ENCODE measurements at regions not wholly inside any gene's neighbourhood (a gene's known extent, or its start where the extent isn't known, plus 50 kb on each side); places are given as distances from the start of the nearest gene placed in this dataset.
"Not testable (repeated sequence)": the region's sequence is repeated elsewhere in the genome, so short reads cannot be mapped to it uniquely, and the experiment has no call there.

DNA sequence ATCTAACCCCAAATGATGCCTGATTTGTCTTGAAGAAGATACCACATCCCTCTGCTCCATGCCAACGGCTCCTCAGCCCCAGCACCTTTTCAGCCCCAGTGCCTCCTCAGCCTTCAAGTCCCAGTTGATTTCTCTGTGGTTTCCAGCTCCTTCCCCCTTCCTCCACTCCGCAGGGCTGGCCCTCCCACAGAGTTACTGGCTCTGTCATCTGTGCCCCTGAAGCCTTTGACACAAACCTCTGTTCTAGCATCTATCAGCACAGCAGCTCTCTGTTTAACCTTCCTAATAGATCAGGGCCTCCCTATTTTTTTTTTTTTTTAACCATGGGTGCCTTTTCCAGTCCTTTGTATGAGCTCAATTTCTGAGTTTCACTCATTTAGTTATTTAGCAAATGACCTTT is 201.3 kb upstream of the CXCR4 start:
- no peak for DNase-seq

DNA sequence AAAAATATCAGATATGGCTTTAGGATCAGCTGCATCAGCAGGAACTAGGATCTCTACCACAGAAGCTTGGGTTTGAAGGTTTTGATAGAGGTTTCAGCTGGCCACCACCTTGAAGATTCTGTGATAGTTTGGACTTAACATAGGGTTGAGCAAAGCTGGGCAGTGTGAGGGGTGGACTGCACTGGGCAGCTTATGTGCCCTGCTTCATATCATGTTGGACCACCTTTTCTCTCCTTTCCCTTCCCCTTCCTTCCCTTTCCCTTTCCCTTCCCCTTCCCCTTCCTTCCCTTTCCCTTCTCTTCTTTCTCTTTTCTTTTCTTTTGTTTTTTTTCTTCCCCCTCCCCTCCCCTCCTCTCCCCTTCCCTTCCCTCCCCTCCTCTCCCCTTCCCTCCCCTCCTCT is 196.3 kb upstream of the CXCR4 start:
- DNase-seq, result no peak

DNA sequence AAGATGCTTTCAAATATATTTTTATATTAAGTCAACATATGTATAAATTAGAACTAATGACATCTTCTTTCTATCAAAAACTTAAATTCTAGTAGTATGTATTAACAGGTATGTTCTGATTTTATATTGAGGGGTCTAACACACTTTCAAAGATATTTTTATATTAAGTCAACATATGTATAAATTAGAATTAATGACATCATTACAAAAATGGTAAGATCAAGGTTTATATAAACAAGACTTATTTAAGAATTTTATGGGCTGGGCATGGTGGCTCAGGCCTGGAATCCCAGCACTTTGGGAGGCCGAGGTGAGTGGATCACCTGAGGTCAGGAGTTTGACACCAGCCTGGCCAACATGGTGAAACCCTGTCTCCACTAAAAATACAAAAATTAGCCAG is 194.6 kb upstream of the CXCR4 start:
- DNase-seq, result not testable (repeated sequence)

DNA sequence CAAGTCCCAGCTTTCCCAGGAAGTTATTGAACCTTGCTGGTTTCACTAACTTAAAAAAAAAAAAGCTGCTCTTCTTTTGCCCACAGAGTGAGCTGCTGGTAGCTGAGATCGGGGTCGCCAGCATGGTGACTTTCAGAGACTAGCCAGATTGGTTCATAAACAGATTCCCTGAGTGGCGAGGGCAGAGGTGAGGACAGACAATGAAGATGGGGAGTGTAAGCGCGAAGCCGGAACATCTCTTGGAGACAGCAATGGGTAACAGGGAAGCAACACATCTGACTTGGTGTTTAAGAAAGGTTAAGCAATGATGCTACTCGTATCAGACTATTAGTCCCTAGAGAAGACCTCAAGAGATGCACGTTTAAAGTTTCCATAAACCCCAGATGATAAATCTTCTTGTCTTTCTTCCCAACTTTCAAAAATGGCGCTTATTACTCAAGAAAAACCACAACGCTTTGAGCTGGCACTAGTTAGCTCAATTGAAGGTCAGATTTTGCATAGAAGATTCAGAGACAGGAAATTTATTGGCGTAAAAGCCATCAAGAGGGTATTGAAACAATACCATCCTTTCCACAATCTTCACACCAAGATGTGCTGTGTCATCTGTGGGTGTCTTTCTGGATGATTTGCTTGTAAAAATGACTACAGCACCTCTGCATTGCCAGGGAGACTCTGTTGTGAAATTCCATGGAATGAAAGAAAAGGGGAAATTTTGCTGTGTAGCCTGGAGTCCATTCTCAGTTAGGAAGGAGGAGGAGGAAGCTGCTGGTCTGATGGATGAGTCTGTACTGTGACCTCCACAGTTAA is 193.1 kb upstream of the CXCR4 start:
- DNase-seq, result no peak

DNA sequence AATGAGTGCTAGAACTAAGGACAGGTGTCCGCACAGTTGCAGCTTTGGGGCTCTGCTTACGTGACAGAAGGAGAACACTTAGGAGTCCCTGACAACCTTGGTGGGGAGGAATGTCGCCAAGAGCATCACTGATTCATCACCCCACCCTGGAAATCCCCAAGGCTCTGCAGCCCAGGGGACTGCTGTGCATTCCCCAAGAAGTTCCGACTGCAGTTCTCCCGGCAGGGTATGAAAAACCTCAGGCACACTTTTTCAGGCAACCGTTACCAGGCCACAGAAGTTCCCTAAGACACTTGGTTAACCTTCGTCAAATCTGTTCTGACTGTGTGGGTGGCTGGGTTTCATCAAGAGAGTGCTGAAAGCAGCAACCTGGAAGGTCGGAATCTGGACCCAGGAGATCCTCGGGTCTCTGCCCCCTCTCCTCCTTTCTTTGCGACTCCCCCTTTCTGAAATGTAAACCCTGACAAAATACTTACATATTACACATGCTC is 192.1 kb upstream of the CXCR4 start:
- no peak for DNase-seq

DNA sequence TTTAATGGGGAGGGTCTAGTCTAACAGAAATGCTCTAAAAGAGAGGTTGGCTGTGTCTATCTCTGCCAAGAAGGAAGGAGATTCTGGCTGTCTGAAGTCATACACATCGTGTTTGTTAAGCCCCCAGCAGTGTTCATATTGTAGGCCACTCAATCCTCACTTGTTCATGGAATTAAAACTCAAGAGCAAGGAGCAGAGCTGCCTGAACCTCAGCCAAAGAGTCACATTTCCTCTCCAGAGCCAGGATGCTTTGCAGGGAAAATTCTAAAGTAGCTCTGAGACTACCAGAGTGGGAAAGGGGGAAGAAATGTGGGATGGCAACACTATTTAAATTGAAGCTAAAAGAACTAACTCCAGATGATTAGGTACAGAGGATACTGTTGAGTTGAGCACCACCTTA is 190.7 kb upstream of the CXCR4 start:
- DNase-seq, result no peak

DNA sequence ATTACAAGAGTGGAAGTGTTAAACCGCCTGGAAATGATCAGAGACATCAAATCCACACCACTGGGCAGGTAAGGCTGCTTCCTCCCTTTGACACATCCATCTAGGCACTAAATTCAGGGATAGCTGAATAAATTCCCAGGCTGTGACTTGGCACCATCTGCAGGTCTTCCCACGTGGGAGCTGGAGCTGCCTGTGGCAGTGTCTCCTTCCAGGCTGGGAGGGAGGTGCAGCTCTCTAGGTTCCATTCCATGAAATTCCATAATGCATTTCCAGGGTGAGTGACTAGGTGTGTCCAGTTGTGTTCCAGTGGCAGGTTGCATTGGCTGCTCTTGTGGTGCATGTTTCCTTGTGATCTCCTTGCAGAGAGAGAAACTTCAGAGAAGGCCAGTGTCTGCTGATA is 188.9 kb upstream of the CXCR4 start:
- DNase-seq, result no peak

DNA sequence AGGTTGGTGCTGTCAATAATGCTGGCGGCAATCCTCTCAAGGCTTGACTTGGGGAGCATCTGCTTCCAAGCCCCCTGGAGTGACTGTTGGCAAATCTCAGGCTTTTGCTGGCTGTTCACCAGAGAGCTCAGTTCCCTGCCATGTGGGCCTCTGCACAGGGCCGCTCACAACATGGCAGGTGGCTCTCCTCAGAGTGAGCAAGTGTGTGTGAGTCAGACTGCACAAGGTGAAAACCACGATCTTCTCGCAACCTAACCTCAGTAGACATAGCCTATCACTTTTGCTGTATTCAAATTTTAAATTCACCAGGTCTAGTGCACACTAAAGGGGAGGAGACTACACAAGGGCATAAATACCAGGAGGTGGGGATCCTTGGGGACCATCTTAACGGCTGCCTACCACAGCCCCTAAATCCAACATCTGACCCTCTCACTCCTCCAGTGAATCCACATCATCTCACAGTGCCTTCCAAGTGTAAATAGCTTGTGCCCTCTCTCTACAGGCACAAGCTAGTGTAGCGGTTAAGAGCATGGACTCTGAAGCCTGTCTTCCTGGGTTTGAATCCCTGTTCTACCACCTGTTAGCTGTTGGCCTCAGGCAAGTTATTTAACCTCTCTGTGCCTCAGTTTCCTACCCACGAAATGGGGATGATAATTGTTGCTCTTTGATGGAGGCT is 187.7 kb upstream of the CXCR4 start:
- no peak for DNase-seq

DNA sequence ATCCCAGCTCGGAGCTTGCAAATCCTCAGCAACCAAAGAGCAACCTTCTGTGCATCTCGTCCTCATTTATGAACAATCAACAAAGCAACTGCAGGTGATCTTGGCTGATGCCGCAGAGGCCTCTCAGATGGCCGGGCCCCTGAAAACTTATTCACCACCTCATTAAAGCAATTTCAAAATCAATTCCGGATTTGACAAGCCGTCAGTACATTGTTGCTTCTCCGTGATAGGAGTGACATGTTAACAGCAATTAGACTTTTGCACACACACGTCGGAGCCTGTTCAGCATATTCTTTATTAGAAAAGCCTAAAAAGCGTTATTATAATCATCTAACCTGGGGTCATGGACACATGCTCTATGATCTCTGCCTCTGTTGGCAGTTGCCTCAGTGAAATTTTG is 183.1 kb upstream of the CXCR4 start:
- no peak for DNase-seq

DNA sequence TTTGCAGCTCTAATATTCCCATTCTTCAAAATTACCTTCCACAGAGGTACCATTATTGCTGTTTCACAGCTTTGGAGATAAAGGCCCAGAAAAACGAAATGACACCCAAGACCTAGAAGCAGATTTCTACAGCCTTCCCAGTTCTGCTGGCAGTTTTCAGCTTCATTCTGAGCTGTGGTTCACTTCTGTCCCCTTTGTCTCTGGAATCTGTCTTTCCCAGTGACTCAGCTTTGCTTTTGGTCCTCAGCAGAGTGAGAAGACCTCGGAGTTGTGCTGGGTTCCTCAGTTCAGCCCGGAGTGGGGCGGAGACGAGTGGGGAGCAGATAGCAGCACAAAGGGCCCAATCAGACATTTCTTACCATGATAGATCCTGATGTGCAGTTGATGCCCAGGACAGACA is 180.7 kb upstream of the CXCR4 start:
- DNase-seq, result no peak

DNA sequence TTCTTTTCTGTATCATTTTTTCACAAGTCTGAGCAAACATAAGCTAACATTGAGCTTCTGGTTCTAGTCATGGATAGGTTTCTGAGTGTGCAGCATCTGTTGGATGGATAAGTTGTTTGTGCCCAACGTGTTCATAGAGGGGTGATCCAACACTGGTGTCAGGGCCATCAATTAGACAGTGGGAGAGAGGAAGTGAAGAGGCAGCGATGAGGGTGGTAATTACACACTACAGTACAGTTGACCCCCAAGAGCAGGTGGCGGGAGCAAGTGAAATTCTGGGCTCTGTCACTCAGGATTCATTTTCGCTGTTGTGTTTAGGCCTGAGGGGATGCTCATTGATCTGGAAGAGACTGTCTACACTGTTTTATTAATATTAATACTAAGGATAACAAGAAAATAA is 180.0 kb upstream of the CXCR4 start:
- DNase-seq, result no peak

DNA sequence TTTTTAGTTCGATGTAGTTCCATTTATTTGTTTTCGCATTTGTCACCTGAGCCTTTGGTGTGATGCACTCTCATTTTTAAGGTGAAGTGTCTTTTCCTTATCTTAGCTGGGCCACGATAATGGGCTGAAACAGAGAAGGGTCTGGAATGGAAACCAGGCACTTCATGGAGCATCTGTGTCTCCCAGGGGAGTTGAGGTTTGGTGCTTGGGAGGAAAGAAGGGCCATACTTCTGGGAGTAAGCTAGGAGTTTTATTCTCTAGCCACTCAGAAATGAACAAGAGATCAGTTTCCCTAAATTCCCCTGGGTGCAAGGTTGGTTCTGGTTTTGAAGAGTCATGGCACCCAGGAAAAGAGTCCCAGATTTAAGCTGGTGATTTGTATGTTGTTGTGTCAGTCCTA is 179.4 kb upstream of the CXCR4 start:
- no peak for DNase-seq

DNA sequence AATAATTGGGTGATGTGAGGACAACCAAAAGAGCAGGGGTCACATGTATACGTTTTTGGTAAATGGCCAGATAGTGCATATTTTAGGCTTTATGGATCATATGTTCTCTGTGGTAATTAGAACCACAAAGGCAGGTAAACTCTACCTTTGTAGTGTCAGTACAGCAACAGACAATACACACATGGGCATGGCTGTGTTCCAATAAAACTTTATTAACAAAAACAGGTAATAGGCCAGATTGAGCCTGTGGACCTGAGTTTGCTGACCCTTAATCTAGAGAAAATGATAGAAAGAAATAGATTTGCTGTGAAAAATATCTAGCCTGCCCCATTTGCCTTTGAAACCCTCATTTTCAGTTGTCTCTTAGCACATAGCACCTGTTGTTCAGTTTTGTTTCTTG is 177.2 kb upstream of the CXCR4 start:
- DNase-seq, result no peak

DNA sequence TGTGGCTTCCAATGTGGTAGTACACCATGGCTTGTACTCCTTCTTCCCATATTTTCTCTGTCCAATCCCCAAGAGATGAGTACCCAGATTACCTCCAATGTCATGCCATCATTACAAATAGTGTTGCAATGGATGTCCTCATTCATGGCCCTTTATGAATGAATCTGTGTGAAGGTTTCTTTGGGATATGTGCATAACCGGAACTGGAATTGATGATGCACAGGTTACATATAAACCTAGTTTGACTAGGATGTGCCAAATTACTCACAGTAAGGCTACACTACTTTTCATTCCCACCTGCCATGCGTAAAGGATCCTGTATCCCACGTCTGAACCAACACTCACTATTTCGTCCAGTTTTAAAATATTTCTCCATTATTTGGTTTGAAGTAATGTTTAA is 173.9 kb upstream of the CXCR4 start:
- DNase-seq, result no peak

DNA sequence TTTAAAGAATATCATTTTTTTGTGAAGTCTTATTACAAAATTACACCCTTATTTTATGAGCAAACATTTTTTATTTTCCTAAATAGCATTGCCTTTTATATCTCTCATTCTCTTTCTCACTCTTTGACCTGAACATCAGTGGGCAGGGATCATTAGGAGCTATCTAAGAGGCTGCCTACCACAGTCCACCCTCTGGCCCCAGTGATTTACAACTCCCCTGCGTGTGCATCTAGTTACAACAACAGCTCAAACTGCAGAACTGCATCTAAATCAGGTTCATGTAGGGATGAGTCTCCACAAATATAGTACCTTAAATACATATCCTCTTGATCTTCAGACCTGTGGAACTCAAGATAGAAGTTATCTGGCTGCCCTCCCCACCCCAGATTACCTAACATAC is 172.4 kb upstream of the CXCR4 start:
- no peak for DNase-seq

DNA sequence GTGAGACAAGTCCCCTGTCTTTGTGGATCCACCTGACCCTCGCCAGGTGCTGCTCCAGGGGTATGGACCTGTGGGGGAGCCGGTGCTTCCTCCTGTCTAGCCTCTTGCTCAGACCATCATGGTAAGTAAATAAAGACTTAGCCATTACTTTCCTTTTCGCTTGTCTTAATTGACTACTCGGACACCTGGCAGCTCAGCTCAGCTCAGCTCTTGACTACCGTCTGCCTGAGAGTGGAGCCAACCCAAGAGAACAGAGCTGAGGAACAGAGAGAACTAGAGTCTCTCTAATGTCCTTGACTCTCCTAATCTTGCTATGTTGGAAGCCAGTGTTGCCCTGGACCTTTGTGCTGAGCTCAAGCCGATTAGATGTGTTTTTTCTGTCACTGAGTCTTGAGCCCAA is 170.3 kb upstream of the CXCR4 start:
- no peak for DNase-seq

DNA sequence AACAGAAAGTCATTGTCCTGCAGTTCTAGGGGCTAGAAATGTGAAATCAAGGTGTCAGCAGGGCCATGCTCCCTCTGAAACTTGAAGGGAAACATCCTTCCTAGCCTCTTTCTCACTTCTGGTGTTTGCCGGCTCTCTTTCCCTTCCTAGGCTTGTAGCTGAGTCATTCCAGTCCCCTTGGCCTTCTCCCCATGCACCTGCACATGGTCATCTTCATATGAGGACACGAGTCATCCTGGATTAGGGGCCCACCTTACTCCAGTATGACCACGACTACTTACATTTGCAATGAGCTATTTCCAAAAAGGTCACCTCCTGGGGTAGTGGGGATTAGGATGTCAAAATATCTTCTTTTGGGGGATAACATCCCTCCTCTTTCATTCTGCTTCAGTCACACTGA is 168.5 kb upstream of the CXCR4 start:
- no peak for DNase-seq

DNA sequence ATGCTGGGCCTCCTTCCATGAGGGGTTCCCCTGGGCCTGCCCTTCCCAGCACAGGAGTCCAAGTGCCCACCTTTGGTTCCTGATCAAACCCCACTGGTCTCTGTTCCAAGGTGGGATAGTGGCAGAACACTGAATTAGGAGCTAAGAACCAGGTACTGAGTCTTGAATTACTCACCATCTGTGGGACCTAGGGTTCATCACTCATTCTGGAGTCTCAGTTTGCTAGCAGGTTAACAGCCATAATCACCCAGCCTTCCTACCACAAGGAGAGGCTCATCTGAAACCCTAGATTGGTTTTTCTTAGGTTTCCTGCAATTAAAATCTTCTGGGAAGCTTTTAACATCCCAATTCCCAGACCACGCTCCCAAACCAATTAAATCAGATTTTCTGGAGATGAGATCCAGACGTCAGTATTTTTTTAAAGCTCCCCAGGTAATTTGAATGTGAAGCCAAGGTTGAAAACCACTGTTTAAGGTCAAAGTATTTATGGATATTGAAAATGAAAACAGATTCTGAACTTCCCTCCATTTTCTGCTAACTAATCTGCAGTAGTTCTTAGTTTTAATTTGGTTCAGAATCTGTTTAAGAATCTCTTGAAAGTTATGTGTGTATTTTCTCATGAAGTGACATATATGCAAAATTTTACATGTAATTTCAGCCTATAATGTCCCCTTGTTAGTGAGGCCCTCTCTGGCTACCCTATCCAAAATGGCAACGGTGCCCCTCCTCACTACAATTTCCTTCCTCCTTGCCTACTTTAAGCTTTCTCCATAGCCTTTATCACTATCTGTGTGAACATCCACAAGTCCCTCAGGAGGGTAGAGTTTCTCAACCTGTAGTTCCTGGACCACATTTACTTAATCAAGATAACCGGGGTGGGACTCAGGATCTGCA is 166.5 kb upstream of the CXCR4 start:
- no peak for DNase-seq

DNA sequence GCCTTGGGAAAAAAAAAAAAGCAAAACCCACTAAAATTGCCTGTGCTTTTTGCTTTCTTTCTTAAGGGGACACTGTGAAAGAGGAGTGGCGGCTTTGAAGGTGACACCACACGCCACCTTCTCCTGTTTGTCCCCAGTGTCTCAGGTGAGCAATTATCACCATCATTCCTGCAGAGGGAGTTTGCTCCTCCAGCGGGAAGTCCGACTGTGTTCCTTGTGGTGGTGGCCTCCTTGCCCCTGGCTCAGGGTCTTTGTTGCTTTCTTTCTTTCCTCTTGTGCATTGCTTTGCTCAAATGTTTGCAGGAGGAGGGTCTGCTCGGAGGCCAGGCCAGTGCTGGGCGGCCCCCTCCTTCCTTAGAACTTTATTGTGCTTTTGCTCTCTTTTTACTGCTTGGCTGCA is 164.3 kb upstream of the CXCR4 start:
- no peak for DNase-seq

DNA sequence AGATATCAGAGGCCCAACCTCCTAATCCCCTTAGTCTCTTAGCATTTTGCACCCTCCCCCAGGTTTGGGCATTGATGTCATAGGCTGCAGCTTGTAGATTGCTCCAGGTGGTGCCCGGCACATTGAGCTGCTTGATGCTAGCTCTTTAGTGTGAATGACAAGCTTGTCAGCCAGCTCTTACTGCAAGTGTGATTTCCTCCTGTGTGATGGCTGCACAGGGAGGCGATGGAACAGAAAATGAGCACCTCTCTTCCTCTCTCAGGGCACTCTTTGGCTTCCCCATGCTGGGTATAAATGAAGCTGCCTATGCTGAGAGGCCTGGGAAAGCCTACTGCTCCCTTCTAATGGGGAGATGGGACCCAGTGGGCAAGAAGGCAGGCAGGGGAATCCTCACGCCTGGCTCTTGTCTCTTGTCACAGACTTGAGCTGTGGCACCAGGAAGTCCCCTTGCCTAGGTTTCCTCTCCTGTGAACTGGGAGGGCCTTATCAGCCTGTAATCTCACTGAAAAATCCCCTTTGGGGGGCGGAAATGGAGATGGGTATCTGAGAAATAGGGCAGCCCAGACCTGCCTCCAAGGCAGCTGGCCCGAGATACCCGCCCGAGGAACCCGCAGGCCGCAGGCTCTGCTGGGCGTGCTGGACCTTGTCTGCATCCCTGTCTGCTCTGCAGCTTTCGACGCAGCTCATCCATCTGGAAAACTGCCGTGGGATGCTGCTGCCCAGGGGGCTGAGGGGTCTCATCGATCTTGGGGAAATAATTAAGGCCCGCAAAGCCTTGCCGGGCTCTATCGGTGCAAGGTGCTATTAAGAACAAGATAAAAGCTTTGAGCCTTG is 163.5 kb upstream of the CXCR4 start:
- no peak for DNase-seq

DNA sequence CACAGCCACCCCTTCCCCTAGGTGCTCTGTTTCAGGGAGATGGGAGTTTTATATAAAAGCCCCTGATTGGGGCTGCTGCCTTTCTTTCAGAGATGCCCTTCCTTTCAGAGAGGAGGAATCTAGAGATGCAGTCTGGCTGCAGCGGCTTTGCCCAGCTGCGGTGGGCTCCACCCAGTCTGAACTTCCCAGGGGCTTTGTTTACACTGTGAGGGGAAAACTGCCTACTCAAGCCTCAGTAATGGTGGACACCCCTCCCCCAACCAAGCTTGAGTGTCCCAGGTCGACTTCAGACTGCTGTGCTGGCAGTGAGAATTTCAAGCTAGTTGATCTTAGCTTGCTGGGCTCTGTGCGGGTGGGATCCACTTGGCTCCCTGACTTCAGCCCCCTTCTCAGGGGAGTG is 148.4 kb upstream of the CXCR4 start:
- not testable (repeated sequence) for DNase-seq

DNA sequence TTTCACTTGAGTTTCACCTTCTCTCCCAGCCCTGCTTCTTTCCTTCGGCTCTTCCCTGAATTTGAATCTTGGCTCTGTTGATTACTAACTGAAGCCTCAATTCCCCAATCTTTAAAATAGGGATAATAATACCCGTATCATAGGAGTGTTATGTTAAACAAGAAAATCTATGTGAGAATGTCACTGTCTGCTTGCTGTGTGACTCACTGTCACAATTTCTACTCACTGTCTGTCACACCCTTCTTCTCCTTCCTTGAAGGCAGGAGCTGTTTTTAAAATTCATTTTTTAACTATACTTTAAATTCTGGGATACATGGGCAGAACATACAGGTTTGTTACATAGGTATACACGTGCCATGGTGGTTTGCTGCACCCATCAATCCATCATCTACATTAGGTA is 141.6 kb upstream of the CXCR4 start:
- DNase-seq, result no peak

DNA sequence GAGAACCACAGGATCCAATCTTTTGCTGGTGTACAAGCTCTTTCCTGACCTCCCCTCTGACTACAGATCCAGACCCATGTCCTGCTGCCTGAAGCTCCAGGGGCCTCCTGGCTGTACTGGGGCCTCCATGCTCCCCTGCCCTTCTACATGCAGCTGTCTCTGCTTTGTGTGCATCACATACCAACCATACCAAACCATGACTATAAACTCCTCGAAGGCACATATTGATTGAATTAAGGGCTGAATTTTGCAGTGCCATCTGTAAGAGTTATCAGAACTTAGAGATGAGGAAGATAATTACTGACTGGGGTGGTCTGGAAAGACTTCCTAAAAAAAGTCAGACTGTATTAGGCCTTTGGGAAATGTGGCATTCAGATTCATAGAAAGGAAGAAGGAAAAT is 139.9 kb upstream of the CXCR4 start:
- DNase-seq, result no peak

Measured in fibroblast of skin of right biceps (primary cell).